ENCODE measurements at regions not wholly inside any gene's neighbourhood (a gene's known extent, or its start where the extent isn't known, plus 50 kb on each side); places are given as distances from the start of the nearest gene placed in this dataset.

GRCh38 chr4:4606321-4606720 is 64.5 kb upstream of the STX18 start:
- Mint-ChIP-seq H3K27me3 (no peaks in the 10 kb centered on the region), H3K9me3 (no peaks in the 10 kb centered on the region), H3K4me1 (ENCODE audit: low read depth) (no peaks in the 10 kb centered on the region), H3K4me3 (no peak overlapping the region), H3K27ac (no peak overlapping the region), H3K36me3 (peaks cover 3% of the 10 kb centered on the region)
- no peak for DNase-seq
- ChIA-PET CTCF (no interaction called here), POLR2A (no interaction called here)
- intact Hi-C loops (cut with micrococcal nuclease), result no loop called here

- H3K27ac Mint-ChIP-seq, result no peak overlapping the region
- POLR2A ChIA-PET, result no interaction called here
These were observed 64.0 kb upstream of the STX18 start for GRCh38 chr4:4605849-4606248.

GRCh38 chr4:4603592-4603991 is 61.7 kb upstream of the STX18 start:
- CTCF ChIA-PET, result no interaction called here

More at GRCh38 chr4:4605849-4606248, 64.0 kb upstream of the STX18 start:
- DNase-seq, result no peak
- intact Hi-C loops (cut with micrococcal nuclease), result no loop called here
- Mint-ChIP-seq H3K36me3 (peaks cover 3% of the 10 kb centered on the region), H3K4me1 (ENCODE audit: low read depth) (no peaks in the 10 kb centered on the region), H3K4me3 (no peak overlapping the region), H3K9me3 (no peaks in the 10 kb centered on the region), H3K27me3 (no peaks in the 10 kb centered on the region)
- CTCF ChIA-PET, result no interaction called here

GRCh38 chr4:4603067-4603466 is 61.2 kb upstream of the STX18 start:
- no peak overlapping the region for H3K4me3 Mint-ChIP-seq

More at GRCh38 chr4:4603592-4603991, 61.7 kb upstream of the STX18 start:
- Mint-ChIP-seq H3K4me3 (no peak overlapping the region), H3K4me1 (ENCODE audit: low read depth) (no peaks in the 10 kb centered on the region), H3K27ac (no peak overlapping the region), H3K9me3 (no peaks in the 10 kb centered on the region), H3K36me3 (peaks cover 3% of the 10 kb centered on the region), H3K27me3 (no peaks in the 10 kb centered on the region)
- intact Hi-C loops (cut with micrococcal nuclease), result no loop called here
- no peak for DNase-seq
- POLR2A ChIA-PET, result no interaction called here

GRCh38 chr4:4602468-4602867 is 60.6 kb upstream of the STX18 start:
- ChIA-PET CTCF (no interaction called here), POLR2A (no interaction called here)
- Mint-ChIP-seq H3K9me3 (no peaks in the 10 kb centered on the region), H3K4me1 (ENCODE audit: low read depth) (no peaks in the 10 kb centered on the region), H3K27me3 (no peaks in the 10 kb centered on the region), H3K36me3 (peaks cover 3% of the 10 kb centered on the region), H3K27ac (no peak overlapping the region), H3K4me3 (no peak overlapping the region)
- no peak for DNase-seq
- intact Hi-C loops (cut with micrococcal nuclease), result no loop called here

More at GRCh38 chr4:4603067-4603466, 61.2 kb upstream of the STX18 start:
- CTCF ChIA-PET, result no interaction called here
- no peaks in the 10 kb centered on the region for H3K27me3 Mint-ChIP-seq
- peaks cover 3% of the 10 kb centered on the region for H3K36me3 Mint-ChIP-seq
- H3K4me1 Mint-ChIP-seq (ENCODE audit: low read depth), result no peaks in the 10 kb centered on the region
- H3K27ac Mint-ChIP-seq, result no peak overlapping the region
- DNase-seq, result no peak
- intact Hi-C loops (cut with micrococcal nuclease), result no loop called here
- POLR2A ChIA-PET, result no interaction called here
- no peaks in the 10 kb centered on the region for H3K9me3 Mint-ChIP-seq

GRCh38 chr4:4601803-4602369 is 60.0 kb upstream of the STX18 start:
- POLR2A ChIA-PET, result no interaction called here

GRCh38 chr4:4599481-4600275 is 57.8 kb upstream of the STX18 start:
- Mint-ChIP-seq H3K27ac (no peak overlapping the region), H3K9me3 (peaks cover 11% of the 10 kb centered on the region), H3K27me3 (no peaks in the 10 kb centered on the region), H3K4me3 (no peak overlapping the region), H3K36me3 (peaks cover 17% of the 10 kb centered on the region), H3K4me1 (ENCODE audit: low read depth) (no peaks in the 10 kb centered on the region)
- intact Hi-C loops (cut with micrococcal nuclease), result no loop called here
- no peak for DNase-seq
- ChIA-PET CTCF (no interaction called here), POLR2A (no interaction called here)

More at GRCh38 chr4:4601803-4602369, 60.0 kb upstream of the STX18 start:
- Mint-ChIP-seq H3K9me3 (no peaks in the 10 kb centered on the region), H3K27ac (no peak overlapping the region), H3K4me3 (no peak overlapping the region), H3K4me1 (ENCODE audit: low read depth) (no peaks in the 10 kb centered on the region), H3K27me3 (no peaks in the 10 kb centered on the region), H3K36me3 (peaks cover 3% of the 10 kb centered on the region)
- CTCF ChIA-PET, result no interaction called here
- DNase-seq, result no peak
- intact Hi-C loops (cut with micrococcal nuclease), result no loop called here

- no peak for DNase-seq
- ChIA-PET CTCF (no interaction called here), POLR2A (no interaction called here)
- intact Hi-C loops (cut with micrococcal nuclease), result no loop called here
- Mint-ChIP-seq H3K36me3 (peaks cover 20% of the 10 kb centered on the region), H3K4me1 (ENCODE audit: low read depth) (no peaks in the 10 kb centered on the region), H3K4me3 (no peak overlapping the region), H3K27me3 (no peaks in the 10 kb centered on the region), H3K27ac (no peak overlapping the region), H3K9me3 (peaks cover 17% of the 10 kb centered on the region)
These were observed 57.1 kb upstream of the STX18 start for GRCh38 chr4:4598851-4599411.

- CTCF ChIA-PET, result no interaction called here
- DNase-seq, result no peak
These were observed 54.9 kb upstream of the STX18 start for GRCh38 chr4:4596720-4597119.

GRCh38 chr4:4595252-4595651 is 53.4 kb upstream of the STX18 start:
- no peaks in the 10 kb centered on the region for H3K4me1 Mint-ChIP-seq (ENCODE audit: low read depth)
- ChIA-PET POLR2A (no interaction called here), CTCF (interaction anchor here (0.6 to 0.8 kb wide), 3 partner anchors 12 to 94 kb away, joined by 3 to 4 read pairs (median 4); no protein-coding TSS in a partner anchor)
- DNase-seq, result no peak
- peaks cover 32% of the 10 kb centered on the region for H3K9me3 Mint-ChIP-seq
- H3K27me3 Mint-ChIP-seq, result no peaks in the 10 kb centered on the region
- H3K36me3 Mint-ChIP-seq, result peaks cover 41% of the 10 kb centered on the region
- intact Hi-C loops (cut with micrococcal nuclease), result no loop called here
- no peak overlapping the region for H3K4me3 Mint-ChIP-seq
- no peak overlapping the region for H3K27ac Mint-ChIP-seq

More at GRCh38 chr4:4596720-4597119, 54.9 kb upstream of the STX18 start:
- Mint-ChIP-seq H3K4me3 (no peak overlapping the region), H3K27ac (no peak overlapping the region), H3K9me3 (peaks cover 32% of the 10 kb centered on the region), H3K4me1 (ENCODE audit: low read depth) (no peaks in the 10 kb centered on the region), H3K27me3 (no peaks in the 10 kb centered on the region), H3K36me3 (peaks cover 32% of the 10 kb centered on the region)
- POLR2A ChIA-PET, result no interaction called here
- intact Hi-C loops (cut with micrococcal nuclease), result no loop called here

- H3K27me3 Mint-ChIP-seq, result no peaks in the 10 kb centered on the region
- no peaks in the 10 kb centered on the region for H3K4me1 Mint-ChIP-seq (ENCODE audit: low read depth)
- peaks cover 32% of the 10 kb centered on the region for H3K9me3 Mint-ChIP-seq
- no peak for DNase-seq
- no peak overlapping the region for H3K4me3 Mint-ChIP-seq
- ChIA-PET POLR2A (no interaction called here), CTCF (interaction anchor here (0.7 to 0.8 kb wide), 2 partner anchors 20 to 93 kb away, joined by 3 to 4 read pairs; no protein-coding TSS in a partner anchor)
- peaks cover 42% of the 10 kb centered on the region for H3K36me3 Mint-ChIP-seq
- H3K27ac Mint-ChIP-seq, result no peak overlapping the region
- intact Hi-C loops (cut with micrococcal nuclease), result no loop called here
These were observed 52.6 kb upstream of the STX18 start for GRCh38 chr4:4594285-4594920.

GRCh38 chr4:4593596-4594284 is 51.9 kb upstream of the STX18 start:
- POLR2A ChIA-PET, result no interaction called here

More at GRCh38 chr4:4593596-4594284, 51.9 kb upstream of the STX18 start:
- H3K27me3 Mint-ChIP-seq, result no peaks in the 10 kb centered on the region
- peaks cover 42% of the 10 kb centered on the region for H3K36me3 Mint-ChIP-seq
- CTCF ChIA-PET, result no interaction called here
- no peak overlapping the region for H3K4me3 Mint-ChIP-seq
- intact Hi-C loops (cut with micrococcal nuclease), result no loop called here
- peaks cover 32% of the 10 kb centered on the region for H3K9me3 Mint-ChIP-seq
- no peaks in the 10 kb centered on the region for H3K4me1 Mint-ChIP-seq (ENCODE audit: low read depth)
- H3K27ac Mint-ChIP-seq, result no peak overlapping the region
- DNase-seq, result no peak
